ENCODE measurements at regions not wholly inside any gene's neighbourhood (a gene's known extent, or its start where the extent isn't known, plus 50 kb on each side); places are given as distances from the start of the nearest gene placed in this dataset.

DNA sequence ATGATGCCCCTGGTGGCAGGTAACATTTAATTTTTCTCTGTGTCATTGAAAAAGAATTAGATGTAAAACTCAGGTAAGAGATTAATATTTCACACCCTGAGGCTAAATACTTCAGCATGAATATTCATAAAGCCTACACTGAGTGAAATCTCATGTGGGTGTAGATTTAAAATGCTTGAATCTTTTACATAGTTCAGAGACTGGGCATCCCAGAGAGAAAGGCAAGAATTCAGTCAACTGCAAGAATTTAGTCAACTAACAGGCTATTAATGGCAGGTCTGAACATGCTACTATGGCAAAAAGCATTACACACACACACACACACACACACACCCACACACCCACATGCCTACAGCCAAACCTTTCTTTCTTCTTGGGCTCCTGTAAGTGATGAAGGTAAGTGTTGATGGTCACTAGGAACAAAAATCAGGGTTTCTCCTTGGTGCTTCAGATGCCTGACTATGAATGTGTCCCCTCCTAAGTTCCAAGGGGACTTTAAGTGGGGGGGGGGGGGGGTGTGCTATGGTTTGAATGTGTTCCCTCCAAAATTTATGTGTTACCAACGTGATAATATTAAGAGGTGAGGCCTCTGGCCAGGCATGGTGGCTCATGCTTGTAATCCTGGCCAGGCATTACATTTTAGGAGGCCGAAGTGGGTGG is 63.7 kb upstream of the PSMD7 start:
- Histone ChIP-seq H3K27ac (ENCODE audit: low read depth in 2 of 2, low read length in 2 of 2) (no peak overlapping the region), H3K9me3 (ENCODE audit: control insufficient read depth in 2 of 2, low read length in 2 of 2) (no peaks in the 10 kb centered on the region), H3K4me1 (ENCODE audit: control insufficient read depth in 2 of 2, insufficient read depth in 2 of 2, low read length in 2 of 2) (no peaks in the 10 kb centered on the region), H3K27me3 (ENCODE audit: control insufficient read depth in 2 of 2, insufficient read depth in 2 of 2, low read length in 2 of 2) (no peaks in the 10 kb centered on the region), H3K9ac (ENCODE audit: low read depth in 1 of 2, low read length in 2 of 2) (no peak overlapping the region), H3K36me3 (ENCODE audit: control insufficient read depth in 2 of 2, insufficient read depth in 2 of 2, low read length in 2 of 2) (no peaks in the 10 kb centered on the region), H3K4me3 (ENCODE audit: low read length in 2 of 2) (no peak overlapping the region)

DNA sequence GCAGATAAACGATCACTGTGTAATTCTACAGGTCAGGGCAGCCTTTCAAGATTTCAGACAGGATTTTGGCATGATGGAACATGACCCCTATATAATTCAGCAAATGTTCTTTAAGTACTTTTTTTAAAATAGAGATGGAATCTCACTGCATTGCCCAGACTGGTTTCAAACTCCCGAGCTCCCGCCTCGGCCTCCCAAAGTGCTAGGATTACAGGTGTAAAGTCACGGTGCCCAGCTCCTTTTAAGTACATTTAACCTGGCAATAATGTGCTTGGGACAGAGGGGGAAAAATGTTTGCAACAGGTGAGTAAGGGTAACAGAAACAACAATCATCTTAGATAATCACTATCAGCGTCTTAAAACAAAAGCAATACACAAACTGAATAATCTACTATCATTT is 66.5 kb upstream of the PSMD7 start:
- H3K9ac ChIP-seq (ENCODE audit: low read depth in 1 of 2, low read length in 2 of 2): no peak overlapping the region
- H3K27me3 ChIP-seq (ENCODE audit: control insufficient read depth in 2 of 2, insufficient read depth in 2 of 2, low read length in 2 of 2): no peaks in the 10 kb centered on the region
- H3K36me3 ChIP-seq (ENCODE audit: control insufficient read depth in 2 of 2, insufficient read depth in 2 of 2, low read length in 2 of 2): no peaks in the 10 kb centered on the region
- H3K9me3 ChIP-seq (ENCODE audit: control insufficient read depth in 2 of 2, low read length in 2 of 2): no peaks in the 10 kb centered on the region
- H3K4me1 ChIP-seq (ENCODE audit: control insufficient read depth in 2 of 2, insufficient read depth in 2 of 2, low read length in 2 of 2): no peaks in the 10 kb centered on the region
- no peak overlapping the region for H3K4me3 ChIP-seq (ENCODE audit: low read length in 2 of 2)
- no peak overlapping the region for H3K27ac ChIP-seq (ENCODE audit: low read depth in 2 of 2, low read length in 2 of 2)

DNA sequence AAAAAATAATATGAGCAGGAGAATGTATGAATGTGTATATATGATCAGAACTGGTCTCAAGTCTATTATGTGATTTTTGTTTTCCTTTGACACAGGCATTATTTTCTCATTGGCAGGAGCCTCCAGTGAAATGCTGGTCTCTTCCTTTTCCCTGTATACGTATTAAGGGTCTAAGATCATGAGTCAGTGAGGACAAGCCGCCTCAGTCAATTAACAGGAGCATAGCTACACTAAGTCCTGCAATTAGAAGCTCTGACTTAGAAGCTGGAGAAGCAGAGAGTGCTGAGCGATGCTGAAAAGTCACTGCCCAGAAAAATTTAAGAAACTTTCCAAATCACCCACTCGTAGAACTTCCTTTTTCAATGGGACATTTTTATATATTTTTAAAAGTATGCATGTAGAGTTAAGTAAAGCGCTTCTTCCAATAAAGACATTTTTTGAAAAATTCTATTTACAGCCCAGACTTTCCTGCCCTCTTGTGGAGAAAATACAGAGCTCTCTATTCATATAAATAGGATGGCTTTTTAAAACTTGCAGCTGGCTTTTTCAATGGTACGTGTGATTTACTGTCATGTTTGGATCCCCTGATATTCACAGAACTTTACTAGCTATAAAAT is 70.2 kb upstream of the PSMD7 start:
- no peaks in the 10 kb centered on the region for H3K9me3 ChIP-seq (ENCODE audit: control insufficient read depth in 2 of 2, low read length in 2 of 2)
- H3K27me3 ChIP-seq (ENCODE audit: control insufficient read depth in 2 of 2, insufficient read depth in 2 of 2, low read length in 2 of 2): no peaks in the 10 kb centered on the region
- H3K27ac ChIP-seq (ENCODE audit: low read depth in 2 of 2, low read length in 2 of 2): no peak overlapping the region
- no peak overlapping the region for H3K4me3 ChIP-seq (ENCODE audit: low read length in 2 of 2)
- no peaks in the 10 kb centered on the region for H3K4me1 ChIP-seq (ENCODE audit: control insufficient read depth in 2 of 2, insufficient read depth in 2 of 2, low read length in 2 of 2)
- H3K36me3 ChIP-seq (ENCODE audit: control insufficient read depth in 2 of 2, insufficient read depth in 2 of 2, low read length in 2 of 2): no peaks in the 10 kb centered on the region
- H3K9ac ChIP-seq (ENCODE audit: low read depth in 1 of 2, low read length in 2 of 2): no peak overlapping the region

DNA sequence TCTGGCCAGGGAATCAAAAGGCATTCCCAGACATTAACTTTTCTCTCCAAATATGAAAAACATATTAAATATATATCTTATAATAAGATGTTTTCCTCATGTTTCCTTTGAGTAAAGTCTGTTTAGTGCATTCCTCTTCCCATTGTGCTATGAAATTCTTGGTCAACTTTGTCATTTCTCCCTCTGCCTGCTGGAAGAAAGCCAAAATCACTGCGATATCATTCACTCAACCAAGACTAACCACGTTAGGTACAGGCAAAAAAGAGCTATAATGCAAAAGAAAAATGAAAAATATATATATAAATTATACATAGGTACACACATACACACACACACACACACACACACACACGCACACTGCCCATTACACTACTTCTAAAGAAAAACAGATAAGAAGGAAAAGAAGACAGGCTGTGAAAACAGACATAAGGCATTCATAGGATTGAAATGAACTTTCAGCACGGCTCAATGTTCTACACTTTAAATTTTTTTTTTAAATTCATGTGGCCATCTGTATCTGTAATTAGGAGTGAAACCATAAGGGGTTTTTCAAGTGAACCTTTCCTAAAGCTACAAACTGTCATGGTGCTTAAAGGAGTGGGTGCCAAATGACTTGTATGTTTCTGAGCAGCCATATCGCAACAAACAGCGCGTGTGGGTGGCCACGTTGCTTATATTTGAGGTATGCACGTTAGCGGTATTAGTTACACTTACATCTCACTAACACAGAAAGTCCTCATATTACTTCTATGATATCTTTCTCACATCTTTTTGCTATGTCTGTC is 71.6 kb upstream of the PSMD7 start:
- Histone ChIP-seq H3K36me3 (ENCODE audit: control insufficient read depth in 2 of 2, insufficient read depth in 2 of 2, low read length in 2 of 2) (no peaks in the 10 kb centered on the region), H3K9ac (ENCODE audit: low read depth in 1 of 2, low read length in 2 of 2) (no peak overlapping the region), H3K4me3 (ENCODE audit: low read length in 2 of 2) (no peak overlapping the region), H3K4me1 (ENCODE audit: control insufficient read depth in 2 of 2, insufficient read depth in 2 of 2, low read length in 2 of 2) (no peaks in the 10 kb centered on the region), H3K27ac (ENCODE audit: low read depth in 2 of 2, low read length in 2 of 2) (no peak overlapping the region), H3K27me3 (ENCODE audit: control insufficient read depth in 2 of 2, insufficient read depth in 2 of 2, low read length in 2 of 2) (no peaks in the 10 kb centered on the region), H3K9me3 (ENCODE audit: control insufficient read depth in 2 of 2, low read length in 2 of 2) (no peaks in the 10 kb centered on the region)

DNA sequence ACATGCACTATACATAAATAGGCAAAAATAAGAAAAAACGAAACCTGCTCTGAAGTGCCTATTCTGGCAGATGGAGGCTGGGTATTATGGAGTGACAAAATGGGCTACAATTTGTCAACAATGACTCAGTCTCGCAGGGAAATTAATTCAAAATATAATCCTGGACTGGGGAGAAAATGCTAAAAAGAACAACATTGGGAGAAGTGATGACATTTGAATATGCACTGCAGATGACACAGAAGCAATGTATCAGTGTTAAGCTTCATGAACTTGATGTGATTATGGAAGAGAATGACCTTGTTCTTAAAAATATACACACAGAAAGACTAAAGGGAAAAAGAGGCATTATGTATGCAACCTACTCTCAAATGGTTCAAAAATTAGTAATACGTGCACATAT is 74.8 kb upstream of the PSMD7 start:
- H3K27ac ChIP-seq (ENCODE audit: low read depth in 2 of 2, low read length in 2 of 2): no peak overlapping the region
- no peaks in the 10 kb centered on the region for H3K4me1 ChIP-seq (ENCODE audit: control insufficient read depth in 2 of 2, insufficient read depth in 2 of 2, low read length in 2 of 2)
- no peaks in the 10 kb centered on the region for H3K36me3 ChIP-seq (ENCODE audit: control insufficient read depth in 2 of 2, insufficient read depth in 2 of 2, low read length in 2 of 2)
- H3K27me3 ChIP-seq (ENCODE audit: control insufficient read depth in 2 of 2, insufficient read depth in 2 of 2, low read length in 2 of 2): no peaks in the 10 kb centered on the region
- H3K9ac ChIP-seq (ENCODE audit: low read depth in 1 of 2, low read length in 2 of 2): no peak overlapping the region
- no peaks in the 10 kb centered on the region for H3K9me3 ChIP-seq (ENCODE audit: control insufficient read depth in 2 of 2, low read length in 2 of 2)
- no peak overlapping the region for H3K4me3 ChIP-seq (ENCODE audit: low read length in 2 of 2)

DNA sequence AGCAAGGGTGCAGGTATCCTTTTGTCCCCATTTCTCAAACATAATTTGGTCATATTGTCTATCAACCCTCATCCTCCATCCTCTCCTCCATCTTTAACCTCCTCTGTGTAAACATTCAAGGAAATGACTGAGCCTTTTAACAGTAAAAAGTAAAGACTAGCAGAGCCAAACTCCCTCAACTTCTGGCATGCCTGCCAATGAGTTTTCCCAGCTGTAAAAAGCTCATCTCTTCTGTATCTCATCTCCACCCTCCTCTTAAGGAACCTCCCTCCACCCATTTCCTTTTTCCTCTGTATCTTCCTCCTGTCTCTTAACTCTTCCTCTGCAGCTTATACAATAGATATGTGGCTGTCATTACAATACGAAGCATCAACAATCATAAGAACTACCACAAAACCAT is 76.9 kb upstream of the PSMD7 start:
- no peak overlapping the region for H3K4me3 ChIP-seq (ENCODE audit: low read length in 2 of 2)
- H3K27ac ChIP-seq (ENCODE audit: low read depth in 2 of 2, low read length in 2 of 2): no peak overlapping the region
- no peaks in the 10 kb centered on the region for H3K27me3 ChIP-seq (ENCODE audit: control insufficient read depth in 2 of 2, insufficient read depth in 2 of 2, low read length in 2 of 2)
- H3K36me3 ChIP-seq (ENCODE audit: control insufficient read depth in 2 of 2, insufficient read depth in 2 of 2, low read length in 2 of 2): no peaks in the 10 kb centered on the region
- no peaks in the 10 kb centered on the region for H3K4me1 ChIP-seq (ENCODE audit: control insufficient read depth in 2 of 2, insufficient read depth in 2 of 2, low read length in 2 of 2)
- H3K9me3 ChIP-seq (ENCODE audit: control insufficient read depth in 2 of 2, low read length in 2 of 2): no peaks in the 10 kb centered on the region
- no peak overlapping the region for H3K9ac ChIP-seq (ENCODE audit: low read depth in 1 of 2, low read length in 2 of 2)

DNA sequence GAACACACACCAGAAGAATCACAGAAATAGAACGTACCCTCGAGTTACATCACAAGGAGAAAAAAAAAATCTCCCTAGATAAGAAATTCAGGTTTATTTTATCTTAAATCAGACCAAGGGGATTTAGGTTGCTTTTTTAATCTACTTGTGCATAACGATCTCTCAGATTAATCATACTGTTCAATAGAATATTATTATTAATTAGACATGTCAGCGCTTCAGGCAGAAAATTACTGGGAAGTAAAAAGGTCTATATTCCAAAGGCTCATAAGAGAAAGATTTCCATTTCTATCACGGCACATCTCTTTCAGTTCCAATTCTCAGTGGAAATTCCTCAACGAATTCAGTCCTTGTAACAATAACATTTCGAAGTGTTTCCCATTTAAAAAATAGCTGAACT is 77.7 kb upstream of the PSMD7 start:
- H3K27me3 ChIP-seq (ENCODE audit: control insufficient read depth in 2 of 2, insufficient read depth in 2 of 2, low read length in 2 of 2): no peaks in the 10 kb centered on the region
- H3K4me3 ChIP-seq (ENCODE audit: low read length in 2 of 2): no peak overlapping the region
- no peak overlapping the region for H3K9ac ChIP-seq (ENCODE audit: low read depth in 1 of 2, low read length in 2 of 2)
- H3K9me3 ChIP-seq (ENCODE audit: control insufficient read depth in 2 of 2, low read length in 2 of 2): no peaks in the 10 kb centered on the region
- H3K4me1 ChIP-seq (ENCODE audit: control insufficient read depth in 2 of 2, insufficient read depth in 2 of 2, low read length in 2 of 2): no peaks in the 10 kb centered on the region
- no peak overlapping the region for H3K27ac ChIP-seq (ENCODE audit: low read depth in 2 of 2, low read length in 2 of 2)
- H3K36me3 ChIP-seq (ENCODE audit: control insufficient read depth in 2 of 2, insufficient read depth in 2 of 2, low read length in 2 of 2): no peaks in the 10 kb centered on the region

DNA sequence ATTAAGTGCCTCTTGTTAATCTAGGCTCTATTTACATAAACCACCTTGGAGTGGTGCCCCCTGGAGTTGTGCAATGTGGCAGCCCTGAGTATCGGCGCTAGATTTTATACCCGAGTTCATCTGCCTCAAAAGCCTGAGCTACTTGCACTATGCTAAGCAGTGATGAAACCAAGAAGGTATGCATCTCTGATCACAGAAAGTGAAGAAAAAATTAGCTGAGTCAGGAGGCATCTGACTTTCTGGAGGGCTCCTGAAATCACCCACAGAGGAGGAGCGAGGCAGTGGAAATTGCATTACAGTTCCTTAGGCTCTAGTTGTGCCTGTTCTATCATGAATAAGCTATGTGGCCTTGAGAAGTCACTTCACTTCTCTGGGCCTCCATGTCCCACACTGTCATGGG is 80.3 kb upstream of the PSMD7 start:
- H3K4me1 ChIP-seq (ENCODE audit: control insufficient read depth in 2 of 2, insufficient read depth in 2 of 2, low read length in 2 of 2): no peaks in the 10 kb centered on the region
- no peaks in the 10 kb centered on the region for H3K9me3 ChIP-seq (ENCODE audit: control insufficient read depth in 2 of 2, low read length in 2 of 2)
- H3K9ac ChIP-seq (ENCODE audit: low read depth in 1 of 2, low read length in 2 of 2): no peak overlapping the region
- H3K4me3 ChIP-seq (ENCODE audit: low read length in 2 of 2): no peak overlapping the region
- no peaks in the 10 kb centered on the region for H3K27me3 ChIP-seq (ENCODE audit: control insufficient read depth in 2 of 2, insufficient read depth in 2 of 2, low read length in 2 of 2)
- H3K36me3 ChIP-seq (ENCODE audit: control insufficient read depth in 2 of 2, insufficient read depth in 2 of 2, low read length in 2 of 2): no peaks in the 10 kb centered on the region
- no peak overlapping the region for H3K27ac ChIP-seq (ENCODE audit: low read depth in 2 of 2, low read length in 2 of 2)

DNA sequence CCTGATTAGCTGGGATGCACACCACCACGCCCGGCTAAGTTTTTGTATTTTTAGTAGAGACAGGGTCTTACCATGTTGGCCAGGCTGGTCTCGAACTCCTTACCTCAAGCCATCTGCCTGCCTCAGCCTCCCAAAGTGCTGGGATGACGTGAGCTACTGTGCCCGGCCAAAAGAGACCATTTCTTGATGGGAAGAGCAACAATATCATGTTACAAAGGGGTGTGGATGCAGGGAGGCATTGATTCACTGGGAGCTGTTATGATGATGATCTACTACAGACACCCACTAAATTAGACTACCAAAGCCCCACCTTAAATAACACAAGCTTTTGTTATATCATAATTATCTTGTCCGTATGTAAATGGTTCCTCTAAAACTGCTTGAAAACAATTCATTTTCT is 81.4 kb upstream of the PSMD7 start:
- Histone ChIP-seq H3K9me3 (ENCODE audit: control insufficient read depth in 2 of 2, low read length in 2 of 2) (no peaks in the 10 kb centered on the region), H3K4me1 (ENCODE audit: control insufficient read depth in 2 of 2, insufficient read depth in 2 of 2, low read length in 2 of 2) (no peaks in the 10 kb centered on the region), H3K36me3 (ENCODE audit: control insufficient read depth in 2 of 2, insufficient read depth in 2 of 2, low read length in 2 of 2) (no peaks in the 10 kb centered on the region), H3K9ac (ENCODE audit: low read depth in 1 of 2, low read length in 2 of 2) (no peak overlapping the region), H3K27me3 (ENCODE audit: control insufficient read depth in 2 of 2, insufficient read depth in 2 of 2, low read length in 2 of 2) (no peaks in the 10 kb centered on the region), H3K4me3 (ENCODE audit: low read length in 2 of 2) (no peak overlapping the region), H3K27ac (ENCODE audit: low read depth in 2 of 2, low read length in 2 of 2) (no peak overlapping the region)

DNA sequence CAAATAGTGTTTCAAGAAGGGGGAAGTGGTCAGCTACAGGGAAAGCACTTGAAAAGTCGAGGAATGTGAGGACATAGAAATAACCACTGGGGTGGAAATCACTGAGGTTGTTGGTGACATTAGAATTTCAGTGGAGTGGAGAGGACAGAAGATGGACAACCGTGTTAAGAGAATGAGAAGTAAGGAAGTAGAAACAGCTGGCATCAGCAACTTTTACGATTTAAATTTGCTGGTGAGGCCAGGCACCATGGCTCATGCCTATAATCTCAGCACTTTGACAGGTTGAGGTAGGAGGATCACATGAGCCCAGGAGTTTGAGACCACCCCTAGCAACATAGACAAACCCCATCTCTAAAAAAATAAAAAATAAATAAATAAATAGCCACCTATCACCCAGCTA is 83.2 kb upstream of the PSMD7 start:
- H3K4me1 ChIP-seq (ENCODE audit: control insufficient read depth in 2 of 2, insufficient read depth in 2 of 2, low read length in 2 of 2): no peaks in the 10 kb centered on the region
- H3K4me3 ChIP-seq (ENCODE audit: low read length in 2 of 2): no peak overlapping the region
- H3K9ac ChIP-seq (ENCODE audit: low read depth in 1 of 2, low read length in 2 of 2): no peak overlapping the region
- no peaks in the 10 kb centered on the region for H3K27me3 ChIP-seq (ENCODE audit: control insufficient read depth in 2 of 2, insufficient read depth in 2 of 2, low read length in 2 of 2)
- no peaks in the 10 kb centered on the region for H3K9me3 ChIP-seq (ENCODE audit: control insufficient read depth in 2 of 2, low read length in 2 of 2)
- no peak overlapping the region for H3K27ac ChIP-seq (ENCODE audit: low read depth in 2 of 2, low read length in 2 of 2)
- H3K36me3 ChIP-seq (ENCODE audit: control insufficient read depth in 2 of 2, insufficient read depth in 2 of 2, low read length in 2 of 2): no peaks in the 10 kb centered on the region
